ENCODE measurements at regions not wholly inside any gene's neighbourhood (a gene's known extent, or its start where the extent isn't known, plus 50 kb on each side); places are given as distances from the start of the nearest gene placed in this dataset.

GRCh38 chr5:30866142-30866541, 327.3 kb upstream of the CDH6 start:
- Histone ChIP-seq H3K4me3 (no peak overlapping the region), H3K27me3 (replicated peaks) (no peaks in the 10 kb centered on the region), H3K4me1 (replicated peaks) (no peaks in the 10 kb centered on the region), H3K9me3 (replicated peaks) (no peaks in the 10 kb centered on the region), H3K27ac (no peak overlapping the region), H3K36me3 (no peaks in the 10 kb centered on the region)
- no peak for DNase-seq (ENCODE audit: low read depth in 1 of 2, low spot score in 2 of 2)

- H3K27ac ChIP-seq = no peak overlapping the region
- DNase-seq (ENCODE audit: low read depth in 1 of 2, low spot score in 2 of 2) = no peak
- no peak overlapping the region for H3K4me3 ChIP-seq
- no peaks in the 10 kb centered on the region for H3K36me3 ChIP-seq
- no peaks in the 10 kb centered on the region for H3K27me3 ChIP-seq (replicated peaks)
- H3K4me1 ChIP-seq (replicated peaks) = no peaks in the 10 kb centered on the region
- H3K9me3 ChIP-seq (replicated peaks) = no peaks in the 10 kb centered on the region
These were observed 337.2 kb upstream of the CDH6 start for GRCh38 chr5:30856242-30856641.

GRCh38 chr5:30853158-30853557, 340.3 kb upstream of the CDH6 start:
- H3K4me1 ChIP-seq (replicated peaks) = no peaks in the 10 kb centered on the region
- no peak for DNase-seq (ENCODE audit: low read depth in 1 of 2, low spot score in 2 of 2)
- no peaks in the 10 kb centered on the region for H3K9me3 ChIP-seq (replicated peaks)
- no peak overlapping the region for H3K27ac ChIP-seq
- H3K36me3 ChIP-seq = no peaks in the 10 kb centered on the region
- no peaks in the 10 kb centered on the region for H3K27me3 ChIP-seq (replicated peaks)
- H3K4me3 ChIP-seq = no peak overlapping the region

GRCh38 chr5:30850866-30851265, 342.6 kb upstream of the CDH6 start:
- H3K27me3 ChIP-seq (replicated peaks) = no peaks in the 10 kb centered on the region
- no peaks in the 10 kb centered on the region for H3K9me3 ChIP-seq (replicated peaks)
- H3K4me1 ChIP-seq (replicated peaks) = no peaks in the 10 kb centered on the region
- no peaks in the 10 kb centered on the region for H3K36me3 ChIP-seq
- no peak overlapping the region for H3K27ac ChIP-seq
- no peak for DNase-seq (ENCODE audit: low read depth in 1 of 2, low spot score in 2 of 2)
- no peak overlapping the region for H3K4me3 ChIP-seq

- no peak overlapping the region for H3K4me3 ChIP-seq
- no peaks in the 10 kb centered on the region for H3K9me3 ChIP-seq (replicated peaks)
- no peak overlapping the region for H3K27ac ChIP-seq
- H3K36me3 ChIP-seq = no peaks in the 10 kb centered on the region
- no peaks in the 10 kb centered on the region for H3K27me3 ChIP-seq (replicated peaks)
- DNase-seq (ENCODE audit: low read depth in 1 of 2, low spot score in 2 of 2) = peak in 1 of 2 experiments; percentile 1
- H3K4me1 ChIP-seq (replicated peaks) = no peaks in the 10 kb centered on the region
These were observed 343.4 kb upstream of the CDH6 start for GRCh38 chr5:30849931-30850710.

- Histone ChIP-seq H3K4me1 (replicated peaks) (no peaks in the 10 kb centered on the region), H3K27ac (no peak overlapping the region), H3K4me3 (no peak overlapping the region), H3K27me3 (replicated peaks) (no peaks in the 10 kb centered on the region), H3K9me3 (replicated peaks) (no peaks in the 10 kb centered on the region), H3K36me3 (no peaks in the 10 kb centered on the region)
- no peak for DNase-seq (ENCODE audit: low read depth in 1 of 2, low spot score in 2 of 2)
These were observed 347.3 kb upstream of the CDH6 start for GRCh38 chr5:30846171-30846570.

- Histone ChIP-seq H3K36me3 (no peaks in the 10 kb centered on the region), H3K4me3 (no peak overlapping the region), H3K27ac (no peak overlapping the region), H3K4me1 (replicated peaks) (no peaks in the 10 kb centered on the region), H3K27me3 (replicated peaks) (no peaks in the 10 kb centered on the region), H3K9me3 (replicated peaks) (no peaks in the 10 kb centered on the region)
- no peak for DNase-seq (ENCODE audit: low read depth in 1 of 2, low spot score in 2 of 2)
These were observed 348.3 kb upstream of the CDH6 start for GRCh38 chr5:30845194-30845593.

GRCh38 chr5:30843541-30843940, 349.9 kb upstream of the CDH6 start:
- Histone ChIP-seq H3K4me1 (replicated peaks) (no peaks in the 10 kb centered on the region), H3K27ac (no peak overlapping the region), H3K36me3 (no peaks in the 10 kb centered on the region), H3K9me3 (replicated peaks) (no peaks in the 10 kb centered on the region), H3K27me3 (replicated peaks) (no peaks in the 10 kb centered on the region), H3K4me3 (no peak overlapping the region)
- no peak for DNase-seq (ENCODE audit: low read depth in 1 of 2, low spot score in 2 of 2)

GRCh38 chr5:30839956-30840355, 353.5 kb upstream of the CDH6 start:
- H3K4me3 ChIP-seq = no peak overlapping the region
- no peaks in the 10 kb centered on the region for H3K27me3 ChIP-seq (replicated peaks)
- H3K4me1 ChIP-seq (replicated peaks) = no peaks in the 10 kb centered on the region
- no peaks in the 10 kb centered on the region for H3K36me3 ChIP-seq
- no peak for DNase-seq (ENCODE audit: low read depth in 1 of 2, low spot score in 2 of 2)
- no peaks in the 10 kb centered on the region for H3K9me3 ChIP-seq (replicated peaks)
- no peak overlapping the region for H3K27ac ChIP-seq

GRCh38 chr5:30838936-30839496, 354.5 kb upstream of the CDH6 start:
- no peak overlapping the region for H3K27ac ChIP-seq
- no peaks in the 10 kb centered on the region for H3K4me1 ChIP-seq (replicated peaks)
- no peaks in the 10 kb centered on the region for H3K36me3 ChIP-seq
- H3K9me3 ChIP-seq (replicated peaks) = no peaks in the 10 kb centered on the region
- no peaks in the 10 kb centered on the region for H3K27me3 ChIP-seq (replicated peaks)
- DNase-seq (ENCODE audit: low read depth in 1 of 2, low spot score in 2 of 2) = no peak
- H3K4me3 ChIP-seq = no peak overlapping the region

- no peaks in the 10 kb centered on the region for H3K27me3 ChIP-seq (replicated peaks)
- H3K27ac ChIP-seq = no peak overlapping the region
- no peaks in the 10 kb centered on the region for H3K4me1 ChIP-seq (replicated peaks)
- H3K36me3 ChIP-seq = no peaks in the 10 kb centered on the region
- DNase-seq (ENCODE audit: low read depth in 1 of 2, low spot score in 2 of 2) = no peak
- H3K4me3 ChIP-seq = no peak overlapping the region
- H3K9me3 ChIP-seq (replicated peaks) = no peaks in the 10 kb centered on the region
These were observed 361.0 kb upstream of the CDH6 start for GRCh38 chr5:30832519-30832918.

GRCh38 chr5:30831605-30832004, 361.9 kb upstream of the CDH6 start:
- Histone ChIP-seq H3K4me3 (no peak overlapping the region), H3K27me3 (replicated peaks) (no peaks in the 10 kb centered on the region), H3K4me1 (replicated peaks) (no peaks in the 10 kb centered on the region), H3K27ac (no peak overlapping the region), H3K36me3 (no peaks in the 10 kb centered on the region), H3K9me3 (replicated peaks) (no peaks in the 10 kb centered on the region)
- no peak for DNase-seq (ENCODE audit: low read depth in 1 of 2, low spot score in 2 of 2)

- Histone ChIP-seq H3K27me3 (replicated peaks) (no peaks in the 10 kb centered on the region), H3K36me3 (no peaks in the 10 kb centered on the region), H3K27ac (no peak overlapping the region), H3K4me3 (no peak overlapping the region), H3K4me1 (replicated peaks) (no peaks in the 10 kb centered on the region), H3K9me3 (replicated peaks) (no peaks in the 10 kb centered on the region)
- no peak for DNase-seq (ENCODE audit: low read depth in 1 of 2, low spot score in 2 of 2)
These were observed 362.4 kb upstream of the CDH6 start for GRCh38 chr5:30831123-30831522.

- Histone ChIP-seq H3K4me1 (replicated peaks) (no peaks in the 10 kb centered on the region), H3K27me3 (replicated peaks) (no peaks in the 10 kb centered on the region), H3K9me3 (replicated peaks) (no peaks in the 10 kb centered on the region), H3K27ac (no peak overlapping the region), H3K36me3 (no peaks in the 10 kb centered on the region), H3K4me3 (no peak overlapping the region)
- no peak for DNase-seq (ENCODE audit: low read depth in 1 of 2, low spot score in 2 of 2)
These were observed 382.2 kb upstream of the CDH6 start for GRCh38 chr5:30811298-30811697.

GRCh38 chr5:30809933-30810332, 383.6 kb upstream of the CDH6 start:
- Histone ChIP-seq H3K4me1 (replicated peaks) (no peaks in the 10 kb centered on the region), H3K4me3 (no peak overlapping the region)
- no peak for DNase-seq (ENCODE audit: low read depth in 1 of 2, low spot score in 2 of 2)

More at GRCh38 chr5:30809933-30810332, 383.6 kb upstream of the CDH6 start:
- H3K9me3 ChIP-seq (replicated peaks) = no peaks in the 10 kb centered on the region
- no peaks in the 10 kb centered on the region for H3K27me3 ChIP-seq (replicated peaks)
- no peak overlapping the region for H3K27ac ChIP-seq
- no peaks in the 10 kb centered on the region for H3K36me3 ChIP-seq

All from SJSA1 (cell line).